ENCODE measurements at regions not wholly inside any gene's neighbourhood (a gene's known extent, or its start where the extent isn't known, plus 50 kb on each side); places are given as distances from the start of the nearest gene placed in this dataset.

DNA sequence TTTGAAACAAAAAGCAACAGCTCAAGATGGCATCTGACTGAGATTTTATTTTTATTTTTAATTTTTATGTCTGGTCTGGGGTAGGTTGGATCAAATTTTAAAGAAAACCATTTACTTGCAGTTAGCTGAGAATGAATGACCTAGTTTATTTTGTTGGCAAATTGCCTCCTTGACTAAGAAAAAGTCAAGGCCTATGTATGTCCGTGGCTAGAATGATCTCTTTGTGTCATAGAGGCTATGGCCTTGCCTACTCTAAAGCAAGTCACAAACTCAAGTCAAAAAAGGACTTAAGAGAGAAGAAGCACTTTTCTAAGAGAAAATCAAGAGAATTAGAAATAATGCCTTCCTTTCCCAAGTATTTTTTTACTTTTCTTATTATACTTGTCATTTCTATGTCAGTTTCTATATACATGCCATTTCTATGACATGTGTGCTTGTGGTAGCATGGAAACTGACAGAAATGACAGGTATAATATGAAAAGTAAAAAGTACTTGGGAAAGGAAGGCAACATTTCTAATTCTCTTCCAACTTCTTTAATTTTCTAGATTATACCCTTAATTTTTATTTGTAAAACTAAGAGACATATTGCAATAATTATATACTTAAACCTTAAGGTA lies 136.7 kb downstream of the CENPF start:
- DNase-seq (ENCODE audit: low spot score): no peak
- in situ Hi-C loops (cut with MboI; ENCODE audit: low pct_unique_long_range_greater_than_20kb, low sequenced_read_pairs, unreplicated experiment): no loop called here
- TF ChIP-seq, protein P1, sequence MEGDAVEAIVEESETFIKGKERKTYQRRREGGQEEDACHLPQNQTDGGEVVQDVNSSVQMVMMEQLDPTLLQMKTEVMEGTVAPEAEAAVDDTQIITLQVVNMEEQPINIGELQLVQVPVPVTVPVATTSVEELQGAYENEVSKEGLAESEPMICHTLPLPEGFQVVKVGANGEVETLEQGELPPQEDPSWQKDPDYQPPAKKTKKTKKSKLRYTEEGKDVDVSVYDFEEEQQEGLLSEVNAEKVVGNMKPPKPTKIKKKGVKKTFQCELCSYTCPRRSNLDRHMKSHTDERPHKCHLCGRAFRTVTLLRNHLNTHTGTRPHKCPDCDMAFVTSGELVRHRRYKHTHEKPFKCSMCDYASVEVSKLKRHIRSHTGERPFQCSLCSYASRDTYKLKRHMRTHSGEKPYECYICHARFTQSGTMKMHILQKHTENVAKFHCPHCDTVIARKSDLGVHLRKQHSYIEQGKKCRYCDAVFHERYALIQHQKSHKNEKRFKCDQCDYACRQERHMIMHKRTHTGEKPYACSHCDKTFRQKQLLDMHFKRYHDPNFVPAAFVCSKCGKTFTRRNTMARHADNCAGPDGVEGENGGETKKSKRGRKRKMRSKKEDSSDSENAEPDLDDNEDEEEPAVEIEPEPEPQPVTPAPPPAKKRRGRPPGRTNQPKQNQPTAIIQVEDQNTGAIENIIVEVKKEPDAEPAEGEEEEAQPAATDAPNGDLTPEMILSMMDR (IDR thresholded peaks at IDR 0.05; ENCODE audit: extremely low read depth, insufficient read depth, missing control alignments): no peak

DNA sequence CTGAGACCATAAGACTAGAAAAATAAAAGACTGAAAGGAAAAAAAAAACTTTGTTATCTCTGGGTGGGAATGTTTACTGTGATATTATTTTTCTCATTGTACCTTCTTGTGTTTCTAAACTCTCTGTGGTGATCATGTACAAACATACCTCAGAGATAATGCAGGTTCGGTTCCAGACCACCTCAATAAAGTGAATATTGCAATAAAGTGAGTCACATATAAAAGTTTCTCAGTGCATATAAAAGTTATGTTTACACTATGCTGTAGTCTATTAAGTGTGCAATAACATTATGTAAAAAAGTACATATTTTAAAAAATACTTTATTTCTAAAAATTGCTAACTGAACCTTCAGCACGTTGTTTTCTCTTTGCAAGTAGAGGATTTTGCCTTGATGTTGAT lies 137.5 kb downstream of the CENPF start:
- no peak for DNase-seq (ENCODE audit: low spot score)
- TF ChIP-seq, protein P1 (IDR thresholded peaks at IDR 0.05; ENCODE audit: extremely low read depth, insufficient read depth, missing control alignments): no peak
- in situ Hi-C loops (cut with MboI; ENCODE audit: low pct_unique_long_range_greater_than_20kb, low sequenced_read_pairs, unreplicated experiment): no loop called here

DNA sequence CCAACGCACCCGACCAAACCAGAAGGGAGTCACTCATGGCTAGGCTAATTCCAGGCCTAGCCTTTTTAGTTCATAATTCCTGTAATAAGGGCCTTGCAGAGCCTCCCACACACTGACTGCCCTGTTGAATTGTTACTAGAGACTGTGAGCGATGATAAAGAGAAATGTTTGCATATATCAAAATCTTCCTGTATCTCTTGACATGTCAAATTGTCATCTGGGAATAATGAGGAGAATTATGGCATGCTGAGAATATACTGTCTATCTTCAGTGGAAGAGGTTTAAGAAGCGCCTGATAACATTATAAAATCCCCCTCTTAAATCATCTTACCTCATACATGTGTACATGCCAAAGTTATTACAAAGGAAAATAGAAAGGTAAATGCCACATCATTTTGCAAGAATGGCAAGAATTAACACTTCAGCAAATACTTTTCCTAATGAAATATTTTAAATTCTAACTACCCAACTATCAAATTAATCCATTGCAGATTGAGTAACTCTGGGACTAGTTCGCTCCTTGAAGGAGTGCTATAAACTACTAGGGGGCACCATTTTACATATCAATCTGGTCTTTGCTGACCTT lies 144.1 kb downstream of the CENPF start:
- DNase-seq (ENCODE audit: low spot score): no peak
- in situ Hi-C loops (cut with MboI; ENCODE audit: low pct_unique_long_range_greater_than_20kb, low sequenced_read_pairs, unreplicated experiment): no loop called here
- TF ChIP-seq, protein P1 (IDR thresholded peaks at IDR 0.05; ENCODE audit: extremely low read depth, insufficient read depth, missing control alignments): no peak

DNA sequence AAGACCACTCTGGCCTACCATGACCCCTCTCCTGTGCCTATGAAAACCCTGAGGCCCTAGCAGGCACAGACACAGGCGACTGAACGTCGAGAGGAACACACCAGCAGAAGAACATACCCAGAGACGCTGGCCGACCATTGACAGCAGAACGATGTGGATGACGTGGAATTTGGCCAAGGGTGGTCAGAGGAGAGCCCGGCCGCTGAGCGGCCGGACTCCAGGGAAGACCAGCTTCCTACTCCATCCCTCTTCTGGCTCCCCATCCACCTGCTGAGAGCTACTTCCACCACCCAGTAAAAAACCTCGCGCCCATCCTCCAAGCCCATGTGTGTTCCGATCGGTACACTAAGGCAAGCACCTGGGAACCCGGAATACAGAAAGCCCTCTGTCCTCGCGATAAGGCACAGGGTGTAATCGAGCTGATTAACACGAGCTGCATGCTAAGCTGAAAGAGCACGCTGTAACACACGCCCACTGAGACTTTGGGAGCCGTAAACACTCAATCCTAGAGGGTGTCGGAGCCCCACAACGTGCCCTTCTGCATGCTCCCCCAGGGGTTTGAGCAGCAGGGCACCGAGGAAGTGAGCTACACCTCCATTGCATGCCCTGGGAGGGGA lies 150.3 kb downstream of the CENPF start:
- in situ Hi-C loops (cut with MboI; ENCODE audit: low pct_unique_long_range_greater_than_20kb, low sequenced_read_pairs, unreplicated experiment): no loop called here
- TF ChIP-seq, protein P1 (IDR thresholded peaks at IDR 0.05; ENCODE audit: extremely low read depth, insufficient read depth, missing control alignments): no peak
- no peak for DNase-seq (ENCODE audit: low spot score)

DNA sequence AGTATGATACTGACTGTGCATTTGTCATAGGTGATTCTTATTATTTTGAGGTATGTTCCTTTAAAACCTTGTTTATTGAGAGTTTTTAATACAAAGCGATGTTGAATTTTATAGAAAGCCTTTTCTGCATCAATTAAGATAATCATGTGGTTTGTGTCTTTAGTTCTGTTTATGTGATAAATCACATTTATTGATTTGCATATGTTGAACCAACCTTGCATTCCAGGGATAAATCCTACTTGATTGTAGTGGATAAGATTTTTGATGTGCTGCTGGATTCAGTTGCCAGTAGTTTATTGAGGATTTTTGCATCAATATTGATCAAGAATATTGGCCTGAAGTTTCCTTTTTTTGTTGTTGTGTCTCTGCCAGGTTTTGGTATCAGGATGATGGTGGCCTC lies 158.0 kb downstream of the CENPF start:
- no peak for DNase-seq (ENCODE audit: low spot score)
- TF ChIP-seq, protein P1 (IDR thresholded peaks at IDR 0.05; ENCODE audit: extremely low read depth, insufficient read depth, missing control alignments): no peak
- in situ Hi-C loops (cut with MboI; ENCODE audit: low pct_unique_long_range_greater_than_20kb, low sequenced_read_pairs, unreplicated experiment): no loop called here

DNA sequence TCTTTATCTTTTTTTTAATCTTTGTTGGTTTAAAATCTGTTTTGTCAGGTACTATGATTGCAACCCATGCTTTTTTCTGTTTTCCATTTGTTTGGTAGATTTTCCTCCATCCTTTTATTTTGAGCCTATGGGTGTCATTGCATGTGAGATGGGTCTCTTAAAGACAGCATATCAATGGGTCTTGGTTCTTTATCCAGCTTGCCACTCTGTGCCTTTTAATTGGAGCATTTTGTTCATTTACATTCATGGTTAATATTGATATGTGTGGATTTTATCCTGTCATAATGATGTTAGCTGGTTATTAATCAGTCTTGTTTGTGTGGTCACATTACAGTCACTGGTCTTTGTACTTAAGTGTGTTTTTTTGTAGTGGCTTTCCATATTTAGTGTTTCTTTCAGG lies 159.9 kb downstream of the CENPF start:
- DNase-seq (ENCODE audit: low spot score): no peak
- TF ChIP-seq, protein P1 (IDR thresholded peaks at IDR 0.05; ENCODE audit: extremely low read depth, insufficient read depth, missing control alignments): no peak
- in situ Hi-C loops (cut with MboI; ENCODE audit: low pct_unique_long_range_greater_than_20kb, low sequenced_read_pairs, unreplicated experiment): no loop called here
